Thymus (tissue), 11 donors: ENCODE measurements at regions not wholly inside any gene's neighbourhood (a gene's known extent, or its start where the extent isn't known, plus 50 kb on each side); places are given as distances from the start of the nearest gene placed in this dataset.
"Not testable (repeated sequence)": the region's sequence is repeated elsewhere in the genome, so short reads cannot be mapped to it uniquely, and the experiment has no call there.

Experiments
- DNase-seq, 9 donors: peaks; one replicate each; pipeline ENCODE4 v3.0.0-alpha.2; 2013; ENCODE audit warnings: low spot score in 9 of 9, low read depth in 6 of 9, missing footprints in 1 of 9
- H3K27ac ChIP-seq, 2 donors: one replicate each; pipeline ENCODE4 v1.5.1; 2013; ENCODE audit warnings: control low read depth in 1 of 2, low read depth in 1 of 2, low read length in 1 of 2, mild to moderate bottlenecking in 1 of 2, moderate library complexity in 1 of 2
- H3K27me3 ChIP-seq, 2 donors: one replicate each; pipeline ENCODE4 v1.5.1; 2013; ENCODE audit warnings: low read length in 1 of 2; ENCODE audit not compliant: control insufficient read depth in 2 of 2, insufficient read depth in 1 of 2
- H3K36me3 ChIP-seq, 2 donors: one replicate each; pipeline ENCODE4 v1.5.1; 2013; ENCODE audit warnings: low read length in 1 of 2, mild to moderate bottlenecking in 1 of 2, moderate library complexity in 1 of 2; ENCODE audit not compliant: control insufficient read depth in 2 of 2, insufficient read depth in 2 of 2
- H3K4me1 ChIP-seq, 2 donors: one replicate each; pipeline ENCODE4 v1.5.1; 2013; ENCODE audit warnings: low read length in 2 of 2; ENCODE audit not compliant: control insufficient read depth in 2 of 2, insufficient read depth in 2 of 2
- H3K4me3 ChIP-seq, 2 donors: one replicate each; pipeline ENCODE4 v1.5.1; 2013; ENCODE audit warnings: low read length in 2 of 2, control low read depth in 1 of 2, mild to moderate bottlenecking in 1 of 2
- H3K9me3 ChIP-seq, 2 donors: one replicate each; pipeline ENCODE4 v1.5.1; 2013; ENCODE audit warnings: low read length in 1 of 2, mild to moderate bottlenecking in 1 of 2; ENCODE audit not compliant: control insufficient read depth in 2 of 2, insufficient read depth in 1 of 2
- WGBS: extraction: QIAGEN DNeasy Blood & Tissue Kit; methylation state at CpG from one replicate; pipeline ENCODE4 v1.1.7; 2013; 5-methylcytosine and 5-hydroxymethylcytosine counted together
- donor health status: healthy.

DNA sequence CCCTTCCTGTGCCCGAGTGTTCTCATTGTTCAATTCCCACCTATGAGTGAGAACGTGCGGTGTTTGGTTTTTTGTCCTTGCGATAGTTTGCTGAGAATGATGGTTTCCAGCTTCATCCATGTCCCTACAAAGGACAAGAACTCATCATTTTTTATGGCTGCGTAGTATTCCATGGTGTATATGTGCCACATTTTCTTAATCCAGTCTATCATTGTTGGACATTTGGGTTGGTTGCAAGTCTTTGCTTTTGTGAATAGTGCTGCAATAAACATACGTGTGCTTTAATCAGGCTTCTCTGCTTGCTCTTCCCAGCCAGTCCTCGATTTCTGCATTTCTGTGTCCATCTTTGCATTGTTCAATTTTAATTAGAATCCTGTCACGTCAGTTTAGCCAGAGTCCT, 75.4 kb upstream of the DTNBP1 start:
- H3K36me3 ChIP-seq, H3K27me3 ChIP-seq, H3K27ac ChIP-seq, H3K9me3 ChIP-seq, DNase-seq, H3K4me3 ChIP-seq: not testable (repeated sequence)
- peaks cover 0 to 20% of the 10 kb centered on the region in 2 donors for H3K4me1 ChIP-seq
- WGBS: 86% methylated on average over 8 of the region's 8 CpGs

DNA sequence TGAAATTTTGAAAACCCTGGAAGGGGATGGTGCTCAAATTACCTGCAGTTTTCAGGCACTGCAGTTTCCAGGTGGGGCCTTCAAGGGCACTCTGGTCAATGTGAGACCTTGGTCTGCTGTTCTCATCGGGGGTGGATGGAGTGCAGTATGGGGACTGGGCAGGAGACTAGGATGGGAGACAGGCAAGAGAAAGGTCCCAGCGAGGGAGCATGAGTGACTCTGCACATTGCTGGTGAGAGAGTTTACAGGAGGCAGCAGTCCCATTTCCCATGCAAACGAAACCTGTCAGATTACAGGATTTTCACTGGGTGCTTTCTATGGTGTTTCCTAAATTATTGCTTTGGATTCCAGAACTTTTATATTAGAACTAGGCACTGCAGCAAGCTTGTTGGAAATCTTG, 73.5 kb upstream of the DTNBP1 start:
- 86% methylated on average over 3 of the region's 3 CpGs for WGBS

DNA sequence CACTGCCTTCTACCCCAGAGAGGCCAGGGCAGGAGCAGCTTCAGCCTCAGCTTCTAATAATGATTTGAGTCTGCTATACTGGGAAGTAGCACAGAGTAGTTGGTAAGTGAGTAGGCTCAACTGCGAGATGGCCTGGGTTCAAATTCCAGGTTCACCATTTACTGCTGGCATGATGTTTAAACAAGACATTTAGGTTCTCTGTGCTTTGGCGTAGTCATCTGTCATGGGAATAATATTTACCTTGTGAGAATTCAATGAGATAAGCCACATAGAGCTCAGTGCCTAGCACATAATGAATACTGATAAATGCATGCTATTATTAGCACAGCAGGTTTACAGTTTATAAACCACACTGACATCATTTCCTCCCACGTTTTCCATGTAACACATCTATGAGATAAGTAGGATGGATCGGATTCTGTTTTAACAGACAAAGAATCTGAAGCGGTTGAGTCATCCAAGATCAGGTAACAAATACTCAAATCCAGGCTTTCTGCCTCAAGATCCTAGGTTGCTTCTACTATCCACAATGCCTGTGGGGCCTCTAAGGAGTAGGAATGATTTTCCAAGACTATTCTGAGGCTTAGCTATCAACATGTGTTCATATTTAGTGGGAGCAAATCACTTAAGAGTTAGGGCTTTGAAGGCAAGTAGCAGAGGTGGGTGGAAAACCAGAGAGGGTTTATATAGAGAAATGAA, 72.9 kb upstream of the DTNBP1 start:
- no peaks in the 10 kb centered on the region for H3K27me3 ChIP-seq
- no peaks in the 10 kb centered on the region for H3K36me3 ChIP-seq
- 39% methylated on average over 5 of the region's 5 CpGs for WGBS
- no peaks in the 10 kb centered on the region for H3K9me3 ChIP-seq
- H3K4me3 ChIP-seq: no peak overlapping the region
- H3K4me1 ChIP-seq: peaks cover 0 to 20% of the 10 kb centered on the region in 2 donors
- H3K27ac ChIP-seq: peak overlapping the region in 1 of 2 donors; percentile 26
- DNase-seq: peak in 1 of 9 donors; percentile 19

More for the DNA sequence above, 73.5 kb upstream of the DTNBP1 start:
- Histone ChIP-seq H3K9me3 (no peaks in the 10 kb centered on the region), H3K27ac (no peak overlapping the region), H3K4me3 (no peak overlapping the region), H3K27me3 (no peaks in the 10 kb centered on the region), H3K36me3 (no peaks in the 10 kb centered on the region), H3K4me1 (peaks cover 0 to 20% of the 10 kb centered on the region in 2 donors)
- DNase-seq: no peak

DNA sequence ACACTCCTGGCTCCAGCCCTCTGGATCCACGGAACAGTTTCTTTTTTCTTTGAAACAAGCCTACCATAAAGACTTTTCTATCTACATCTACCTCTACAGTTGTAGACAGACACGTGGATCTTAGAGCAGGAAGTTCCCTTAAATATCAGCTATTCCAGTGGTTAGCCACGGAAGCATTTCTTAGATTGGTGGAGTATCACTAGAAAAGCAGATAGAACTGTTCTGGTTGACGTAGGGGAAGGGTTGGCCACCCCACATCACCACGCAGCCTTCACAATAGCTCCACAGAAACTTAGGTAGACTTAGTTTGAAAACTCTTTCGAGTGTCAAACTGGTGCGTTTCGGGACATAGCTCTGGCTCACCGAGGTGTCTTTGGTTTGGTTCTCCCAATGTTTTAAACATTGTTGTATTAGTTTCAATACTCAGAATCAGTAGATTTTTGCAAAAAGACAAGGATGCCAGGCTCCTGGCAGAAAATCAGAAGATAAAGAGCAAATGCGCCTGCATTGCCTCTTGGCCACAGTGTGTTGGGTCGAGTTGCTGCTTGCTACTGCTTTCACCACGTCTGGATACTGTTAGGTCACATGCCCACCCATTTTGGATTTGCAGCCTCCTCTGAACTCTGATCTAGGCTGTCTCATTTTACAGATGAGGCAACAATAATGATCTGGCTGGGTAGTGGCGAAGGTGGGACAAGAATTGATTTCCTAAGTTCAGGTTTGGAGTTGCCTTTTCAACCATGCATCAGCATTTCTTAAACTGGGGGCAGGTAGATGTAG, 71.5 kb upstream of the DTNBP1 start:
- Histone ChIP-seq H3K4me1 (peaks cover 0 to 20% of the 10 kb centered on the region in 2 donors), H3K9me3 (no peaks in the 10 kb centered on the region), H3K36me3 (no peaks in the 10 kb centered on the region), H3K4me3 (no peak overlapping the region), H3K27ac (no peak overlapping the region), H3K27me3 (no peaks in the 10 kb centered on the region)
- 65% methylated on average over 13 of the region's 13 CpGs for WGBS
- DNase-seq: no peak

DNA sequence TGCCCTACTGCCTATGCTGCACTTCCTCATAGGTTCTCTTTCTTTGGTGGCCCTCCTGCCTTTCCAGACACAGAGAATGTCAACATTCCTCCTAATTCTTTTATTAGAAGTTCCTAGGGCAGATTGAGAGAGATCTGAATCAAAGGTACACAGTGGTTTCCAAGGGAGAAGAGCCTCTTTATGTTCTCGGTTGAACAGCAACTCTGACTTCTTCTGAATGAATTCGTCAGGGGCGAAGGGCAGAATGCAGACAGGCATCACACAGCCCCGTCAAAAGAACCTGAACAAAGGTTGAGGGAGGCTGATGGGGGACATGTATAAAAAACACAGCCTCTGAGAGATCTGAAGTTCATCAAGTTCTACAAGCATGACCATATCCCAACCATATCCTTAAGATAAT, 68.1 kb upstream of the DTNBP1 start:
- Histone ChIP-seq H3K4me3 (no peak overlapping the region), H3K36me3 (no peaks in the 10 kb centered on the region), H3K9me3 (no peaks in the 10 kb centered on the region), H3K27me3 (no peaks in the 10 kb centered on the region), H3K27ac (no peak overlapping the region), H3K4me1 (peaks cover 0 to 13% of the 10 kb centered on the region in 2 donors)
- WGBS: 97% methylated on average over 4 of the region's 4 CpGs
- no peak for DNase-seq

DNA sequence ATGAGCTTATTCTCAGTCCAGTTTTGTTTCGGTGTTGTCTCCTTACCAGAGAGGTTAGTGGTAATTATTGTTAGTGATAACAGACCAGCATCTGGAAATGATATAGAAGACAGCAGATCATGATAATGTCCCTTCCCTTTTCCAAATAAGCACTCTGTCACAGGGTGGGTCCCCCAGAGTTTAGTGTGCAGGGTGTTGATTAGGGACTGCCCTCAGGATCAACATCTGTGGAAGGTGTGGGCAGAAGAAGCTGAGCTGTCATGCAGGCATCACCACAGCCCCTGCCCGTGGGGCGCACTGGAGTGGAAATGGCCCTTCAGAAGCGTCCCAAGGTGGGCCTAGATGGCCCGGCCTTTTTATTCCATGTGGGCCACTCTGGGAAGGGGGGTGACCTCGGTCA, 67.6 kb upstream of the DTNBP1 start:
- H3K4me3 ChIP-seq: no peak overlapping the region
- no peaks in the 10 kb centered on the region for H3K27me3 ChIP-seq
- no peak for DNase-seq
- no peaks in the 10 kb centered on the region for H3K36me3 ChIP-seq
- no peaks in the 10 kb centered on the region for H3K9me3 ChIP-seq
- H3K4me1 ChIP-seq: peaks cover 0 to 10% of the 10 kb centered on the region in 2 donors
- WGBS: 96% methylated on average over 6 of the region's 6 CpGs
- H3K27ac ChIP-seq: no peak overlapping the region

DNA sequence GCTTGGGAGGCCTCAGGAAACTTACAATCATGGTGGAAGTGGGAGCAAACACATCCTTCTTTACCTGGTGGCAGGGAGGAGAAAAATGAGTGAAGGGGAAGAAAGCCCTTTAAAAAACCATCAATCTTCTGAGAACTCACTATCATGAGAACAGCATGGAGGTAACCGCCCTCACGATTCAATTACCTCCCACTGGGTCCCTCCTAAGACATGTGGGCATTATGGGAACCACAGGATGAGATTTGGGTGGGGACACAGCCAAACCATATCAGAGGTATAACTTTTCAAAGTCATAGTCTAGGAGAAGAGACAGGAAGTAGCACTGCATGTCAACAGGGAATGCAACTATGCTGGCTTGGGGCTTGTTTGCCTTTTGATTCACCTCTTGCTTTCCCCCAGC, 59.9 kb upstream of the DTNBP1 start:
- Histone ChIP-seq H3K27ac (no peak overlapping the region), H3K9me3 (no peaks in the 10 kb centered on the region), H3K4me1 (no peaks in the 10 kb centered on the region), H3K4me3 (no peak overlapping the region), H3K27me3 (no peaks in the 10 kb centered on the region), H3K36me3 (no peaks in the 10 kb centered on the region)
- DNase-seq: no peak
- 96% methylated on average over 2 of the region's 2 CpGs for WGBS

GRCh38 chr6:15716889-15717288, 54.1 kb upstream of the DTNBP1 start:
- H3K4me1 ChIP-seq: no peaks in the 10 kb centered on the region
- no peaks in the 10 kb centered on the region for H3K9me3 ChIP-seq
- WGBS: 96% methylated on average over 2 of the region's 2 CpGs
- no peaks in the 10 kb centered on the region for H3K36me3 ChIP-seq
- no peak overlapping the region for H3K27ac ChIP-seq
- no peak overlapping the region for H3K4me3 ChIP-seq
- DNase-seq: no peak
- no peaks in the 10 kb centered on the region for H3K27me3 ChIP-seq

GRCh38 chr6:15715851-15716250, 53.0 kb upstream of the DTNBP1 start:
- H3K36me3 ChIP-seq: no peaks in the 10 kb centered on the region
- DNase-seq: no peak
- WGBS: 96% methylated on average over 3 of the region's 3 CpGs
- no peaks in the 10 kb centered on the region for H3K27me3 ChIP-seq
- no peaks in the 10 kb centered on the region for H3K9me3 ChIP-seq
- no peak overlapping the region for H3K4me3 ChIP-seq
- H3K4me1 ChIP-seq: no peaks in the 10 kb centered on the region
- H3K27ac ChIP-seq: no peak overlapping the region
